ENCODE measurements at regions not wholly inside any gene's neighbourhood (a gene's known extent, or its start where the extent isn't known, plus 50 kb on each side); places are given as distances from the start of the nearest gene placed in this dataset.

- ATAC-seq (ENCODE audit: insufficient read depth, low read depth): no peak
- TF ChIP-seq EZH2 (IDR thresholded peaks at IDR 0.05; ENCODE audit: borderline replicate concordance, low read depth, low read length, severe bottlenecking) (no peak), CTCF (IDR thresholded peaks at IDR 0.05; ENCODE audit: borderline replicate concordance, extremely low read depth, low read length, poor library complexity, severe bottlenecking) (no peak)
These were observed 210.3 kb upstream of the ONECUT1 start for GRCh38 chr15:53000409-53000808.

GRCh38 chr15:52997123-52997522, 207.0 kb upstream of the ONECUT1 start:
- H3K4me1 ChIP-seq (ENCODE audit: insufficient read depth, low read length): no peaks in the 10 kb centered on the region
- H4K20me1 ChIP-seq (ENCODE audit: insufficient read depth, low read length): no peaks in the 10 kb centered on the region
- DNase-seq (no peak), ATAC-seq (ENCODE audit: insufficient read depth, low read depth) (no peak)
- H3K9me3 ChIP-seq (ENCODE audit: insufficient read depth, low read length, severe bottlenecking): no peaks in the 10 kb centered on the region
- H3K27me3 ChIP-seq (ENCODE audit: insufficient read depth, low read length, poor library complexity): no peaks in the 10 kb centered on the region
- no peak overlapping the region for H2AFZ ChIP-seq (ENCODE audit: low read depth, low read length)
- H3K4me2 ChIP-seq (ENCODE audit: insufficient read depth, low read length): no peak overlapping the region
- no peak overlapping the region for H3K9ac ChIP-seq (ENCODE audit: low read depth, low read length)
- no peaks in the 10 kb centered on the region for H3K79me2 ChIP-seq (ENCODE audit: insufficient read depth, low read length)
- no peak overlapping the region for H3K4me3 ChIP-seq (ENCODE audit: low read depth in 1 of 2, low read length in 2 of 2)
- H3K27ac ChIP-seq (ENCODE audit: low read length): no peak overlapping the region
- TF ChIP-seq EZH2 (IDR thresholded peaks at IDR 0.05; ENCODE audit: borderline replicate concordance, low read depth, low read length, severe bottlenecking) (no peak), CTCF (IDR thresholded peaks at IDR 0.05; ENCODE audit: borderline replicate concordance, extremely low read depth, low read length, poor library complexity, severe bottlenecking) (no peak)
- no peaks in the 10 kb centered on the region for H3K36me3 ChIP-seq (ENCODE audit: insufficient read depth, low read length)

More at GRCh38 chr15:53000409-53000808, 210.3 kb upstream of the ONECUT1 start:
- no peaks in the 10 kb centered on the region for H3K36me3 ChIP-seq (ENCODE audit: insufficient read depth, low read length)
- H3K4me2 ChIP-seq (ENCODE audit: insufficient read depth, low read length): no peak overlapping the region
- H3K9ac ChIP-seq (ENCODE audit: low read depth, low read length): no peak overlapping the region
- no peak for DNase-seq
- H4K20me1 ChIP-seq (ENCODE audit: insufficient read depth, low read length): no peaks in the 10 kb centered on the region
- no peak overlapping the region for H2AFZ ChIP-seq (ENCODE audit: low read depth, low read length)
- peaks cover 6% of the 10 kb centered on the region for H3K27me3 ChIP-seq (ENCODE audit: insufficient read depth, low read length, poor library complexity)
- no peak overlapping the region for H3K4me3 ChIP-seq (ENCODE audit: low read depth in 1 of 2, low read length in 2 of 2)
- no peaks in the 10 kb centered on the region for H3K79me2 ChIP-seq (ENCODE audit: insufficient read depth, low read length)
- H3K9me3 ChIP-seq (ENCODE audit: insufficient read depth, low read length, severe bottlenecking): no peaks in the 10 kb centered on the region
- no peaks in the 10 kb centered on the region for H3K4me1 ChIP-seq (ENCODE audit: insufficient read depth, low read length)
- H3K27ac ChIP-seq (ENCODE audit: low read length): no peak overlapping the region

GRCh38 chr15:52994290-52994689, 204.2 kb upstream of the ONECUT1 start:
- no peaks in the 10 kb centered on the region for H3K9me3 ChIP-seq (ENCODE audit: insufficient read depth, low read length, severe bottlenecking)
- no peaks in the 10 kb centered on the region for H3K36me3 ChIP-seq (ENCODE audit: insufficient read depth, low read length)
- H3K27ac ChIP-seq (ENCODE audit: low read length): no peak overlapping the region
- ATAC-seq (ENCODE audit: insufficient read depth, low read depth) (no peak), DNase-seq (no peak)
- no peak for TF ChIP-seq EZH2 (IDR thresholded peaks at IDR 0.05; ENCODE audit: borderline replicate concordance, low read depth, low read length, severe bottlenecking)
- no peak for TF ChIP-seq CTCF (IDR thresholded peaks at IDR 0.05; ENCODE audit: borderline replicate concordance, extremely low read depth, low read length, poor library complexity, severe bottlenecking)
- no peak overlapping the region for H3K4me3 ChIP-seq (ENCODE audit: low read depth in 1 of 2, low read length in 2 of 2)
- H3K4me2 ChIP-seq (ENCODE audit: insufficient read depth, low read length): no peak overlapping the region
- H3K27me3 ChIP-seq (ENCODE audit: insufficient read depth, low read length, poor library complexity): no peaks in the 10 kb centered on the region
- no peaks in the 10 kb centered on the region for H3K4me1 ChIP-seq (ENCODE audit: insufficient read depth, low read length)
- H3K9ac ChIP-seq (ENCODE audit: low read depth, low read length): no peak overlapping the region
- H3K79me2 ChIP-seq (ENCODE audit: insufficient read depth, low read length): no peaks in the 10 kb centered on the region
- no peaks in the 10 kb centered on the region for H4K20me1 ChIP-seq (ENCODE audit: insufficient read depth, low read length)
- no peak overlapping the region for H2AFZ ChIP-seq (ENCODE audit: low read depth, low read length)

- no peaks in the 10 kb centered on the region for H3K79me2 ChIP-seq (ENCODE audit: insufficient read depth, low read length)
- DNase-seq: no peak
- TF ChIP-seq CTCF (IDR thresholded peaks at IDR 0.05; ENCODE audit: borderline replicate concordance, extremely low read depth, low read length, poor library complexity, severe bottlenecking) (no peak), EZH2 (IDR thresholded peaks at IDR 0.05; ENCODE audit: borderline replicate concordance, low read depth, low read length, severe bottlenecking) (no peak)
- no peak overlapping the region for H2AFZ ChIP-seq (ENCODE audit: low read depth, low read length)
- H3K9ac ChIP-seq (ENCODE audit: low read depth, low read length): no peak overlapping the region
- H3K27me3 ChIP-seq (ENCODE audit: insufficient read depth, low read length, poor library complexity): no peaks in the 10 kb centered on the region
- no peaks in the 10 kb centered on the region for H3K9me3 ChIP-seq (ENCODE audit: insufficient read depth, low read length, severe bottlenecking)
- H4K20me1 ChIP-seq (ENCODE audit: insufficient read depth, low read length): no peaks in the 10 kb centered on the region
- 0 out of 2 replicates have a peak, but pooled peaks cover 6% of the 10 kb centered on the region for H3K4me1 ChIP-seq (ENCODE audit: insufficient read depth, low read length)
- no peak overlapping the region for H3K27ac ChIP-seq (ENCODE audit: low read length)
- no peak overlapping the region for H3K4me3 ChIP-seq (ENCODE audit: low read depth in 1 of 2, low read length in 2 of 2)
- no peaks in the 10 kb centered on the region for H3K36me3 ChIP-seq (ENCODE audit: insufficient read depth, low read length)
- ATAC-seq (ENCODE audit: insufficient read depth, low read depth): no peak
- H3K4me2 ChIP-seq (ENCODE audit: insufficient read depth, low read length): no peak overlapping the region
These were observed 194.4 kb upstream of the ONECUT1 start for GRCh38 chr15:52984507-52984906.
